GM18502 (cell line): ENCODE measurements at regions not wholly inside any gene's neighbourhood (a gene's known extent, or its start where the extent isn't known, plus 50 kb on each side); places are given as distances from the start of the nearest gene placed in this dataset.
"Not testable (repeated sequence)": the region's sequence is repeated elsewhere in the genome, so short reads cannot be mapped to it uniquely, and the experiment has no call there.

ENCODE experiments used
- ATAC-seq: cut with Tn5 transposase; IDR thresholded peaks from one replicate; pipeline ENCODE4 v1.9.1; 2021; ENCODE audit warnings: mild to moderate bottlenecking; ENCODE audit not compliant: unreplicated experiment, poor library complexity

GRCh38 chr16:51254390-51254789 lies 103.3 kb upstream of the SALL1 start:
- not testable (repeated sequence) for ATAC-seq

GRCh38 chr16:51248217-51248616 lies 97.1 kb upstream of the SALL1 start:
- no peak for ATAC-seq

- ATAC-seq, result no peak
These were observed 94.6 kb upstream of the SALL1 start for GRCh38 chr16:51245658-51245995.

GRCh38 chr16:51244887-51245657 lies 94.0 kb upstream of the SALL1 start:
- ATAC-seq, result no peak

- no peak for ATAC-seq
These were observed 92.9 kb upstream of the SALL1 start for GRCh38 chr16:51243936-51244436.

- ATAC-seq, result no peak
These were observed 91.4 kb upstream of the SALL1 start for GRCh38 chr16:51242296-51242994.

- no peak for ATAC-seq
These were observed 88.1 kb upstream of the SALL1 start for GRCh38 chr16:51239196-51239595.

- ATAC-seq, result no peak
These were observed 86.8 kb upstream of the SALL1 start for GRCh38 chr16:51237861-51238378.

- no peak for ATAC-seq
These were observed 86.1 kb upstream of the SALL1 start for GRCh38 chr16:51237207-51237606.

GRCh38 chr16:51236583-51236982 lies 85.5 kb upstream of the SALL1 start:
- no peak for ATAC-seq

GRCh38 chr16:51231702-51232101 lies 80.6 kb upstream of the SALL1 start:
- ATAC-seq, result no peak

GRCh38 chr16:51230035-51230434 lies 79.0 kb upstream of the SALL1 start:
- not testable (repeated sequence) for ATAC-seq

GRCh38 chr16:51228097-51228659 lies 77.1 kb upstream of the SALL1 start:
- ATAC-seq, result no peak

- ATAC-seq, result no peak
These were observed 74.8 kb upstream of the SALL1 start for GRCh38 chr16:51225878-51226277.

GRCh38 chr16:51224317-51224716 lies 73.2 kb upstream of the SALL1 start:
- no peak for ATAC-seq

GRCh38 chr16:51222016-51222415 lies 70.9 kb upstream of the SALL1 start:
- ATAC-seq, result no peak

GRCh38 chr16:51211148-51211547 lies 60.1 kb upstream of the SALL1 start:
- ATAC-seq, result no peak

GRCh38 chr16:51210087-51210486 lies 59.0 kb upstream of the SALL1 start:
- ATAC-seq, result no peak

GRCh38 chr16:51201604-51202003 lies 50.5 kb upstream of the SALL1 start:
- no peak for ATAC-seq
